ENCODE measurements at regions not wholly inside any gene's neighbourhood (a gene's known extent, or its start where the extent isn't known, plus 50 kb on each side); places are given as distances from the start of the nearest gene placed in this dataset.

GRCh38 chr3:22966349-22966748 lies 236.8 kb upstream of the UBE2E2 start:
- peaks cover 18% of the 10 kb centered on the region for H3K27me3 Mint-ChIP-seq (ENCODE audit: insufficient read depth, unreplicated experiment)
- no peak overlapping the region for H3K27ac Mint-ChIP-seq (ENCODE audit: unreplicated experiment)
- no peaks in the 10 kb centered on the region for H3K36me3 Mint-ChIP-seq (ENCODE audit: insufficient read depth, unreplicated experiment)
- Histone ChIP-seq H3K4me1 (no peaks in the 10 kb centered on the region), H3K27me3 (replicated peaks; ENCODE audit: control insufficient read depth, insufficient read depth, low read length) (no peaks in the 10 kb centered on the region; the same call in 1 of the 2 replicates), H3K4me3 (ENCODE audit: low read depth, low read length) (no peak overlapping the region), H3K9me3 (no peaks in the 10 kb centered on the region), H3K36me3 (ENCODE audit: control insufficient read depth, insufficient read depth, low read length) (no peaks in the 10 kb centered on the region)
- TF ChIP-seq CTCF (IDR thresholded peaks at IDR 0.05; ENCODE audit: insufficient read depth in 1 of 2, low read depth in 1 of 2, low read length in 1 of 2, severe bottlenecking in 1 of 2, unreplicated experiment in 1 of 2): no peak
- CTCF ChIA-PET: no interaction called here
- intact Hi-C loops (cut with micrococcal nuclease; ENCODE audit: unreplicated experiment): no loop called here
- no peaks in the 10 kb centered on the region for H3K9me3 Mint-ChIP-seq (ENCODE audit: unreplicated experiment)
- BruUV-seq (replicated peaks): no TSS peak
- POLR2A ChIA-PET: no interaction called here
- H3K4me1 Mint-ChIP-seq (ENCODE audit: low read depth, unreplicated experiment): no peaks in the 10 kb centered on the region
- H3K4me3 Mint-ChIP-seq (ENCODE audit: unreplicated experiment): no peak overlapping the region
- no peak for DNase-seq

GRCh38 chr3:22969276-22969675 lies 233.9 kb upstream of the UBE2E2 start:
- ChIA-PET CTCF (no interaction called here), POLR2A (no interaction called here)
- H3K36me3 Mint-ChIP-seq (ENCODE audit: insufficient read depth, unreplicated experiment): no peaks in the 10 kb centered on the region
- Histone ChIP-seq H3K4me3 (ENCODE audit: low read depth, low read length) (no peak overlapping the region), H3K9me3 (no peaks in the 10 kb centered on the region), H3K27me3 (replicated peaks; ENCODE audit: control insufficient read depth, insufficient read depth, low read length) (no peaks in the 10 kb centered on the region; the same call in 1 of the 2 replicates), H3K36me3 (ENCODE audit: control insufficient read depth, insufficient read depth, low read length) (no peaks in the 10 kb centered on the region), H3K4me1 (no peaks in the 10 kb centered on the region)
- no peaks in the 10 kb centered on the region for H3K4me1 Mint-ChIP-seq (ENCODE audit: low read depth, unreplicated experiment)
- H3K9me3 Mint-ChIP-seq (ENCODE audit: unreplicated experiment): no peaks in the 10 kb centered on the region
- no TSS peak for BruUV-seq (replicated peaks)
- DNase-seq: no peak
- TF ChIP-seq CTCF (IDR thresholded peaks at IDR 0.05; ENCODE audit: insufficient read depth in 1 of 2, low read depth in 1 of 2, low read length in 1 of 2, severe bottlenecking in 1 of 2, unreplicated experiment in 1 of 2): no peak
- peaks cover 12% of the 10 kb centered on the region for H3K27me3 Mint-ChIP-seq (ENCODE audit: insufficient read depth, unreplicated experiment)
- no peak overlapping the region for H3K27ac Mint-ChIP-seq (ENCODE audit: unreplicated experiment)
- H3K4me3 Mint-ChIP-seq (ENCODE audit: unreplicated experiment): no peak overlapping the region
- intact Hi-C loops (cut with micrococcal nuclease; ENCODE audit: unreplicated experiment): no loop called here

GRCh38 chr3:22971497-22971896 lies 231.6 kb upstream of the UBE2E2 start:
- intact Hi-C loops (cut with micrococcal nuclease; ENCODE audit: unreplicated experiment): no loop called here
- POLR2A ChIA-PET: no interaction called here
- Histone ChIP-seq H3K36me3 (ENCODE audit: control insufficient read depth, insufficient read depth, low read length) (no peaks in the 10 kb centered on the region), H3K27me3 (replicated peaks; ENCODE audit: control insufficient read depth, insufficient read depth, low read length) (no peaks in the 10 kb centered on the region; the same call in 1 of the 2 replicates), H3K4me3 (ENCODE audit: low read depth, low read length) (no peak overlapping the region), H3K4me1 (no peaks in the 10 kb centered on the region), H3K9me3 (no peaks in the 10 kb centered on the region)
- Mint-ChIP-seq H3K9me3 (ENCODE audit: unreplicated experiment) (no peaks in the 10 kb centered on the region), H3K4me1 (ENCODE audit: low read depth, unreplicated experiment) (no peaks in the 10 kb centered on the region), H3K27me3 (ENCODE audit: insufficient read depth, unreplicated experiment) (peaks cover 12% of the 10 kb centered on the region), H3K4me3 (ENCODE audit: unreplicated experiment) (no peak overlapping the region), H3K27ac (ENCODE audit: unreplicated experiment) (no peak overlapping the region), H3K36me3 (ENCODE audit: insufficient read depth, unreplicated experiment) (no peaks in the 10 kb centered on the region)
- CTCF ChIA-PET: no interaction called here
- TF ChIP-seq CTCF (IDR thresholded peaks at IDR 0.05; ENCODE audit: insufficient read depth in 1 of 2, low read depth in 1 of 2, low read length in 1 of 2, severe bottlenecking in 1 of 2, unreplicated experiment in 1 of 2): no peak
- no TSS peak for BruUV-seq (replicated peaks)
- no peak for DNase-seq

Measured in Caco-2 (cell line).